IPS-20b (cell line): ENCODE measurements at regions not wholly inside any gene's neighbourhood (a gene's known extent, or its start where the extent isn't known, plus 50 kb on each side); places are given as distances from the start of the nearest gene placed in this dataset.

Experiments
- H3K27ac ChIP-seq: one replicate; pipeline ENCODE4 v1.5.1; 2013; ENCODE audit warnings: low read length
- H3K27me3 ChIP-seq: 2 replicates; pipeline ENCODE4 v1.6.1; 2013; ENCODE audit warnings: mild to moderate bottlenecking, low read length, inconsistent platforms; ENCODE audit not compliant: insufficient read depth
- H3K36me3 ChIP-seq: 2 replicates; pipeline ENCODE4 v1.6.1; 2013; ENCODE audit warnings: low read depth, mild to moderate bottlenecking, inconsistent platforms, low read length, moderate library complexity; ENCODE audit not compliant: insufficient read depth
- H3K4me1 ChIP-seq: 2 replicates; pipeline ENCODE4 v1.6.1; 2013; ENCODE audit warnings: mild to moderate bottlenecking, control low read depth, inconsistent platforms, low read length, moderate library complexity; ENCODE audit not compliant: insufficient read depth
- H3K4me3 ChIP-seq: 2 replicates; pipeline ENCODE4 v1.5.1; 2013; ENCODE audit warnings: mild to moderate bottlenecking, low read length, inconsistent platforms
- H3K9ac ChIP-seq: 2 replicates; pipeline ENCODE4 v1.6.1; 2013; ENCODE audit warnings: low read depth, mild to moderate bottlenecking, inconsistent platforms, low read length, moderate library complexity
- H3K9me3 ChIP-seq: 2 replicates; pipeline ENCODE4 v1.6.1; 2013; ENCODE audit warnings: mild to moderate bottlenecking, low read depth, low read length, inconsistent platforms; ENCODE audit not compliant: insufficient read depth

- H3K4me3 ChIP-seq = no peak overlapping the region
- no peaks in the 10 kb centered on the region for H3K36me3 ChIP-seq
- H3K27ac ChIP-seq = no peak overlapping the region
- no peaks in the 10 kb centered on the region for H3K27me3 ChIP-seq
- H3K9ac ChIP-seq = no peak overlapping the region
- H3K4me1 ChIP-seq = no peaks in the 10 kb centered on the region
- no peaks in the 10 kb centered on the region for H3K9me3 ChIP-seq
Measured at GRCh38 chr12:89181271-89181920, 170.9 kb downstream of the DUSP6 start.

- no peaks in the 10 kb centered on the region for H3K27me3 ChIP-seq
- H3K9ac ChIP-seq = no peak overlapping the region
- H3K36me3 ChIP-seq = no peaks in the 10 kb centered on the region
- H3K9me3 ChIP-seq = no peaks in the 10 kb centered on the region
- no peak overlapping the region for H3K27ac ChIP-seq
- H3K4me1 ChIP-seq = no peaks in the 10 kb centered on the region
- H3K4me3 ChIP-seq = no peak overlapping the region
Measured at GRCh38 chr12:89180496-89180895, 171.8 kb downstream of the DUSP6 start.

- no peaks in the 10 kb centered on the region for H3K9me3 ChIP-seq
- no peak overlapping the region for H3K27ac ChIP-seq
- H3K36me3 ChIP-seq = no peaks in the 10 kb centered on the region
- no peak overlapping the region for H3K9ac ChIP-seq
- H3K4me1 ChIP-seq = no peaks in the 10 kb centered on the region
- H3K27me3 ChIP-seq = no peaks in the 10 kb centered on the region
- no peak overlapping the region for H3K4me3 ChIP-seq
Measured at GRCh38 chr12:89179983-89180382, 172.3 kb downstream of the DUSP6 start.

GRCh38 chr12:89179245-89179644 is 173.1 kb downstream of the DUSP6 start:
- Histone ChIP-seq H3K27me3 (no peaks in the 10 kb centered on the region), H3K27ac (no peak overlapping the region), H3K9me3 (no peaks in the 10 kb centered on the region), H3K4me3 (no peak overlapping the region), H3K4me1 (no peaks in the 10 kb centered on the region), H3K36me3 (no peaks in the 10 kb centered on the region), H3K9ac (no peak overlapping the region)

GRCh38 chr12:89177802-89178395 is 174.4 kb downstream of the DUSP6 start:
- H3K4me1 ChIP-seq = no peaks in the 10 kb centered on the region

GRCh38 chr12:89176676-89177075 is 175.6 kb downstream of the DUSP6 start:
- Histone ChIP-seq H3K4me1 (no peaks in the 10 kb centered on the region), H3K36me3 (no peaks in the 10 kb centered on the region), H3K9ac (no peak overlapping the region), H3K27ac (no peak overlapping the region), H3K27me3 (no peaks in the 10 kb centered on the region), H3K9me3 (no peaks in the 10 kb centered on the region), H3K4me3 (no peak overlapping the region)

More at GRCh38 chr12:89177802-89178395, 174.4 kb downstream of the DUSP6 start:
- no peaks in the 10 kb centered on the region for H3K27me3 ChIP-seq
- no peak overlapping the region for H3K4me3 ChIP-seq
- no peaks in the 10 kb centered on the region for H3K36me3 ChIP-seq
- H3K27ac ChIP-seq = no peak overlapping the region
- H3K9ac ChIP-seq = no peak overlapping the region
- H3K9me3 ChIP-seq = no peaks in the 10 kb centered on the region

GRCh38 chr12:89173678-89174077 is 178.6 kb downstream of the DUSP6 start:
- no peaks in the 10 kb centered on the region for H3K36me3 ChIP-seq

GRCh38 chr12:89173096-89173495 is 179.2 kb downstream of the DUSP6 start:
- H3K9me3 ChIP-seq = no peaks in the 10 kb centered on the region
- H3K9ac ChIP-seq = no peak overlapping the region
- no peak overlapping the region for H3K27ac ChIP-seq
- H3K27me3 ChIP-seq = no peaks in the 10 kb centered on the region
- no peak overlapping the region for H3K4me3 ChIP-seq
- H3K36me3 ChIP-seq = no peaks in the 10 kb centered on the region
- H3K4me1 ChIP-seq = no peaks in the 10 kb centered on the region

More at GRCh38 chr12:89173678-89174077, 178.6 kb downstream of the DUSP6 start:
- no peak overlapping the region for H3K27ac ChIP-seq
- no peaks in the 10 kb centered on the region for H3K9me3 ChIP-seq
- no peak overlapping the region for H3K9ac ChIP-seq
- H3K27me3 ChIP-seq = no peaks in the 10 kb centered on the region
- H3K4me3 ChIP-seq = no peak overlapping the region
- H3K4me1 ChIP-seq = no peaks in the 10 kb centered on the region

GRCh38 chr12:89172224-89172623 is 180.1 kb downstream of the DUSP6 start:
- no peak overlapping the region for H3K4me3 ChIP-seq
- H3K9ac ChIP-seq = no peak overlapping the region
- H3K27me3 ChIP-seq = no peaks in the 10 kb centered on the region
- no peaks in the 10 kb centered on the region for H3K9me3 ChIP-seq
- H3K4me1 ChIP-seq = no peaks in the 10 kb centered on the region
- H3K36me3 ChIP-seq = no peaks in the 10 kb centered on the region
- H3K27ac ChIP-seq = no peak overlapping the region

GRCh38 chr12:89169321-89169720 is 183.0 kb downstream of the DUSP6 start:
- no peaks in the 10 kb centered on the region for H3K4me1 ChIP-seq
- H3K4me3 ChIP-seq = no peak overlapping the region
- H3K27ac ChIP-seq = no peak overlapping the region
- H3K9ac ChIP-seq = no peak overlapping the region
- H3K36me3 ChIP-seq = no peaks in the 10 kb centered on the region
- no peaks in the 10 kb centered on the region for H3K9me3 ChIP-seq
- H3K27me3 ChIP-seq = peaks cover 5% of the 10 kb centered on the region; the same call in 1 of the 2 replicates

GRCh38 chr12:89167986-89168385 is 184.3 kb downstream of the DUSP6 start:
- Histone ChIP-seq H3K9me3 (no peaks in the 10 kb centered on the region), H3K4me3 (no peak overlapping the region), H3K9ac (no peak overlapping the region), H3K27me3 (peaks cover 5% of the 10 kb centered on the region; the same call in 1 of the 2 replicates), H3K27ac (no peak overlapping the region), H3K4me1 (no peaks in the 10 kb centered on the region), H3K36me3 (no peaks in the 10 kb centered on the region)

GRCh38 chr12:89166525-89166934 is 185.8 kb downstream of the DUSP6 start:
- no peaks in the 10 kb centered on the region for H3K4me1 ChIP-seq
- H3K4me3 ChIP-seq = no peak overlapping the region
- H3K9me3 ChIP-seq = no peaks in the 10 kb centered on the region
- H3K36me3 ChIP-seq = no peaks in the 10 kb centered on the region
- no peak overlapping the region for H3K27ac ChIP-seq
- H3K27me3 ChIP-seq = peaks cover 5% of the 10 kb centered on the region; the same call in 1 of the 2 replicates
- H3K9ac ChIP-seq = no peak overlapping the region
